CD4-positive, alpha-beta T cell treated with Interleukin-15 for 1 hour (primary cell): ENCODE measurements at regions not wholly inside any gene's neighbourhood (a gene's known extent, or its start where the extent isn't known, plus 50 kb on each side); places are given as distances from the start of the nearest gene placed in this dataset.
A peak's percentile ranks its signal among the peaks of the same experiment; 100 is the strongest.

Source experiments
- DNase-seq: peaks from one replicate; pipeline ENCODE4 v3.0.0-alpha.2; 2020

- DNase-seq = peak; percentile 17
These were observed 531.6 kb upstream of the CLINT1 start for GRCh38 chr5:158390577-158390976.

GRCh38 chr5:158389786-158390185, 530.8 kb upstream of the CLINT1 start:
- no peak for DNase-seq

- no peak for DNase-seq
These were observed 529.1 kb upstream of the CLINT1 start for GRCh38 chr5:158388021-158388420.

GRCh38 chr5:158387499-158387898, 528.6 kb upstream of the CLINT1 start:
- no peak for DNase-seq

- no peak for DNase-seq
These were observed 527.0 kb upstream of the CLINT1 start for GRCh38 chr5:158385982-158386381.

- DNase-seq = peak; percentile 17
These were observed 525.9 kb upstream of the CLINT1 start for GRCh38 chr5:158384535-158385481.

- DNase-seq = no peak
These were observed 524.5 kb upstream of the CLINT1 start for GRCh38 chr5:158383486-158383885.

- DNase-seq = peak; percentile 73
These were observed 523.5 kb upstream of the CLINT1 start for GRCh38 chr5:158382473-158382872.

GRCh38 chr5:158381614-158382160, 522.7 kb upstream of the CLINT1 start:
- no peak for DNase-seq

- DNase-seq = no peak
These were observed 521.7 kb upstream of the CLINT1 start for GRCh38 chr5:158380661-158381060.

GRCh38 chr5:158378931-158379330, 520.0 kb upstream of the CLINT1 start:
- no peak for DNase-seq

GRCh38 chr5:158376679-158377078, 517.7 kb upstream of the CLINT1 start:
- DNase-seq = no peak

GRCh38 chr5:158375531-158375930, 516.6 kb upstream of the CLINT1 start:
- no peak for DNase-seq

- no peak for DNase-seq
These were observed 514.9 kb upstream of the CLINT1 start for GRCh38 chr5:158373608-158374395.

- DNase-seq = no peak
These were observed 510.3 kb upstream of the CLINT1 start for GRCh38 chr5:158369241-158369640.

- no peak for DNase-seq
These were observed 509.7 kb upstream of the CLINT1 start for GRCh38 chr5:158368686-158369085.

- DNase-seq = no peak
These were observed 505.4 kb upstream of the CLINT1 start for GRCh38 chr5:158364367-158364766.

GRCh38 chr5:158354958-158355357, 496.0 kb upstream of the CLINT1 start:
- DNase-seq = no peak

GRCh38 chr5:158351485-158352125, 492.7 kb upstream of the CLINT1 start:
- DNase-seq = no peak

- DNase-seq = no peak
These were observed 491.0 kb upstream of the CLINT1 start for GRCh38 chr5:158349987-158350386.

GRCh38 chr5:158344376-158344775, 485.4 kb upstream of the CLINT1 start:
- no peak for DNase-seq

- DNase-seq = no peak
These were observed 481.7 kb upstream of the CLINT1 start for GRCh38 chr5:158340608-158341007.

- no peak for DNase-seq
These were observed 467.3 kb upstream of the CLINT1 start for GRCh38 chr5:158326256-158326655.
